CD4-positive, alpha-beta T cell (primary cell): ENCODE measurements at regions not wholly inside any gene's neighbourhood (a gene's known extent, or its start where the extent isn't known, plus 50 kb on each side); places are given as distances from the start of the nearest gene placed in this dataset.

Experiments used
- ATAC-seq: fragments of 200-7000 bp; cut with Tn5 transposase; one replicate; pipeline ENCODE4 v1.10.0; 2022; ENCODE audit warnings: mild to moderate bottlenecking; ENCODE audit not compliant: poor library complexity
- CTCF ChIA-PET: fragments of 350-600 bp; sonication (Branson Sonifier 250); formaldehyde crosslinking; loops from one replicate; lab custom pipeline; 2021; ENCODE audit warnings: antibody characterized with exemption, inconsistent platforms; lab: Charles Lee
- POLR2A ChIA-PET: fragments of 350-600 bp; sonication (Branson Sonifier 250); formaldehyde crosslinking; loops from one replicate; lab custom pipeline; 2021; ENCODE audit warnings: antibody characterized with exemption, inconsistent platforms; lab: Charles Lee
- DNase-seq, 14 experiments: peaks; one replicate each; pipeline ENCODE4 v3.0.0-alpha.2; 2013 to 2020; ENCODE audit warnings: mixed read lengths in 2 of 14
- H3K27ac ChIP-seq, 2 donors: one replicate each; pipeline versions ENCODE4 v1.5.1 to v1.7.0; 2013; ENCODE audit warnings: low read length in 2 of 2, low read depth in 1 of 2, mild to moderate bottlenecking in 1 of 2
- H3K27me3 ChIP-seq, 2 experiments: 1 replicate in 1 of 2; 2 replicates in 1 of 2; pipeline versions ENCODE4 v1.6.1 to v1.7.0; 2013; ENCODE audit warnings: low read length in 2 of 2, control low read depth in 1 of 2, mild to moderate bottlenecking in 1 of 2, moderate library complexity in 1 of 2; ENCODE audit not compliant: insufficient read depth in 2 of 2, control insufficient read depth in 1 of 2
- H3K36me3 ChIP-seq: one replicate; pipeline ENCODE4 v1.6.1; 2013; ENCODE audit warnings: low read length, control low read depth; ENCODE audit not compliant: insufficient read depth
- H3K4me1 ChIP-seq: one replicate; pipeline ENCODE4 v1.6.1; 2013; ENCODE audit warnings: low read length, control low read depth; ENCODE audit not compliant: insufficient read depth
- H3K4me3 ChIP-seq: one replicate; pipeline ENCODE4 v1.5.1; 2013; ENCODE audit warnings: mild to moderate bottlenecking, low read length, moderate library complexity
- H3K9me3 ChIP-seq, 2 experiments: 1 replicate in 1 of 2; 2 replicates in 1 of 2; pipeline versions ENCODE4 v1.6.1 to v1.7.0; 2013; ENCODE audit warnings: low read length in 2 of 2, mild to moderate bottlenecking in 2 of 2, control low read depth in 1 of 2, moderate library complexity in 1 of 2; ENCODE audit not compliant: control insufficient read depth in 1 of 2, insufficient read depth in 1 of 2
- H3K27ac Mint-ChIP-seq: one replicate; pipeline ENCODE4 v1.8.0; 2020; ENCODE audit warnings: mixed read lengths
- H3K27me3 Mint-ChIP-seq: one replicate; pipeline ENCODE4 v1.8.0; 2021; ENCODE audit warnings: mixed read lengths
- H3K36me3 Mint-ChIP-seq: one replicate; pipeline ENCODE4 v1.8.0; 2021; ENCODE audit warnings: low read depth, mixed read lengths
- H3K4me1 Mint-ChIP-seq: one replicate; pipeline ENCODE4 v1.8.0; 2021; ENCODE audit warnings: low read depth, mixed read lengths
- H3K4me3 Mint-ChIP-seq: one replicate; pipeline ENCODE4 v1.8.0; 2020; ENCODE audit warnings: mild to moderate bottlenecking, mixed read lengths
- H3K9me3 Mint-ChIP-seq: one replicate; pipeline ENCODE4 v1.8.0; 2020; ENCODE audit warnings: mixed read lengths
- intact Hi-C, 2 experiments: fragments of 100-400 bp; cut with DNase I in 1 of 2; cut with micrococcal nuclease in 1 of 2; formaldehyde crosslinking; loops; one replicate each; pipeline versions ENCODE4 v1.15.1 to v1.9.0; 2023 to 2025; cut with DNase I, micrococcal nuclease
- TF ChIP-seq, protein P1 (sequence below): fragments of 200-600 bp; IDR thresholded peaks from one replicate; pipeline ENCODE4 v1.8.0; 2022; ENCODE audit warnings: antibody characterized with exemption, mild to moderate bottlenecking

DNA sequence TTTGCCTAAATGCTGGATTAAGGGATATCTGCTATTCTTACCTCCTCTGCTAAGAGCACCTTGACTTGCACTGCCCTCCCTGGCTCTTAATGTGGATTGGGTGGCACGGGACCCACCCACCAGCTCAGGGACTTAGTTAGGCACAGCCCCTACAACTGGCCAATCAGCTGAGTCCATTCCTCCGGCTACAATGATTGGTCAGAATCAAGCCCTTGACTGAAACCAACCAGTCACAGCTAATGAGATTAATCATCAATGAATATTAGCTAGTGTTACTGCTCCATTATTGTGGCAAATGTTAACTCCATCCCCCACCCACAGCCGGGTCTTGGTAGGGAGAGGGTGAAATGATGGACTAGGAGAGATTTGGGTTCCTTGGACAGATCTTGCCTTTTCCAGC, 328.0 kb downstream of the MN1 start:
- intact Hi-C loops, result no loop called here
- no peak overlapping the region for H3K27ac ChIP-seq
- H3K27me3 ChIP-seq, result peaks cover 0 to 2% of the 10 kb centered on the region in 2 experiments
- ATAC-seq (no peak), DNase-seq (no peak)
- no peaks in the 10 kb centered on the region for H3K36me3 ChIP-seq
- H3K9me3 ChIP-seq, result peaks cover 0 to 4% of the 10 kb centered on the region in 2 experiments
- H3K27me3 Mint-ChIP-seq, result no peaks in the 10 kb centered on the region
- ChIA-PET CTCF (no interaction called here), POLR2A (no interaction called here)
- H3K4me1 Mint-ChIP-seq, result no peaks in the 10 kb centered on the region
- no peaks in the 10 kb centered on the region for H3K4me1 ChIP-seq
- TF ChIP-seq, protein P1, sequence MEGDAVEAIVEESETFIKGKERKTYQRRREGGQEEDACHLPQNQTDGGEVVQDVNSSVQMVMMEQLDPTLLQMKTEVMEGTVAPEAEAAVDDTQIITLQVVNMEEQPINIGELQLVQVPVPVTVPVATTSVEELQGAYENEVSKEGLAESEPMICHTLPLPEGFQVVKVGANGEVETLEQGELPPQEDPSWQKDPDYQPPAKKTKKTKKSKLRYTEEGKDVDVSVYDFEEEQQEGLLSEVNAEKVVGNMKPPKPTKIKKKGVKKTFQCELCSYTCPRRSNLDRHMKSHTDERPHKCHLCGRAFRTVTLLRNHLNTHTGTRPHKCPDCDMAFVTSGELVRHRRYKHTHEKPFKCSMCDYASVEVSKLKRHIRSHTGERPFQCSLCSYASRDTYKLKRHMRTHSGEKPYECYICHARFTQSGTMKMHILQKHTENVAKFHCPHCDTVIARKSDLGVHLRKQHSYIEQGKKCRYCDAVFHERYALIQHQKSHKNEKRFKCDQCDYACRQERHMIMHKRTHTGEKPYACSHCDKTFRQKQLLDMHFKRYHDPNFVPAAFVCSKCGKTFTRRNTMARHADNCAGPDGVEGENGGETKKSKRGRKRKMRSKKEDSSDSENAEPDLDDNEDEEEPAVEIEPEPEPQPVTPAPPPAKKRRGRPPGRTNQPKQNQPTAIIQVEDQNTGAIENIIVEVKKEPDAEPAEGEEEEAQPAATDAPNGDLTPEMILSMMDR, result no peak
- no peak overlapping the region for H3K4me3 ChIP-seq
- H3K27ac Mint-ChIP-seq, result no peak overlapping the region
- no peaks in the 10 kb centered on the region for H3K36me3 Mint-ChIP-seq
- no peak overlapping the region for H3K4me3 Mint-ChIP-seq
- no peaks in the 10 kb centered on the region for H3K9me3 Mint-ChIP-seq

DNA sequence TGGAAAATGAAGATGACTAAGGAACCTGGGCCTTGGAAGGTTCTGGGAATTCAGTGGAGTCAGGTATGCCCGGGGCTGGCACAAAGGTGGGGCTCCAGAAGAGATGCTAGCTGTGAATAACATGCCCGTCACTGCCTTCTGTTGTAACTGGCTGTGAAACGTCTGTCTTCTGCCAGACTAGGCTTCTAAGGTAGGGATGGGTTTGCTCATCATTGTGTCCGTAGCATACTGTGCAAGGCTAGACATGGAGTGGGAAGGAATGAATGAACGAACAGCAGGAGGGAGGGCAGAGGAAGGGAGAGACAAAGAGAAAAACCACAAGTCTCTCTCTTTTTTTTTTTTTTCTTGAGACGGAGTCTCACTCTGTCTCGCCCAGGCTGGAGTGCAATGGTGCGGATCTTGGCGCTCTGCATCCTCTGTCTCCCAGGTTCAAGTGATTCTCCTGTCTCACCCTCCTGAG, 327.4 kb downstream of the MN1 start:
- no peak overlapping the region for H3K27ac ChIP-seq
- ATAC-seq, result no peak
- TF ChIP-seq, protein P1, result no peak

DNA sequence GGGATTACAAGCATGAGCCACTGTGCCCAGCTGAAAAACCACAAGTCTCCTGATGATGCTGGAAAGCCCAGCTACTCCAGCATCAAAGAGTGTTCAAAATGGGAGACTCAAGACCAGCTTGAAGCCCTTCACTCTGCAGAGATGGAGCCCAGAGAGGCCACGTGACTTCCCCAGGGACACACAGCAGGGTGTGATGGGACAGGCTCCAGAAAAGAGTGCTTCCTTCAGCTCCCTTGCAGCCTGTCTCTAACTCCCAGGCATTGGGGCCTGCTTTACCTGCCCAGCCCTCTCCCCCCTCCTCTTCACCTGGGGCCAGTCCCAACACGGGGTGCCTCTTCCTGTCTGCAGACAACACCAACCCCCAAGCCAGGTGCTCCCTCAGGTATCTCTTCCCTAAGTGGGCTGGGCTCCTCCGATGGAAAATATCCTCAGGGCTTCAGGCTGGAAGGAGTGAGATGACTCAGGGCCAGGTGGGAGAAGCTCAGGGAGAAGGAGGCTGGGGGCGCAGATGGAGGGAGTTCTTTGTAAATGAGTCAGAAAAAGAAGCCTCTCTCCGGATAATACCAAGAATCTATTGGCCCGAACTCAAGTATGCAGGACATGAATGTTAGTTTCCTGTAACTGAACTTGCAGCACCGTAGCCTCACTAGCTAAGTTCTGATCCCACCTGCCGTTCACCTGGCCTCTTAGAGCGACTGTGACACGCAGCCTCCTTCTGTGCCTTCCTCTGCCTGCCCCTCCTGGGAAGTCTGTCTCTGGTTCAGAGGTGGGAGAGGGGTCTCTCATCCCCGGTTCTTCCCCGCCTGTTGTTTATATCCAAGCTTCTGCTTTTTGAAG, 326.6 kb downstream of the MN1 start:
- H3K36me3 ChIP-seq, result no peaks in the 10 kb centered on the region
- H3K4me3 ChIP-seq, result no peak overlapping the region
- no peaks in the 10 kb centered on the region for H3K9me3 Mint-ChIP-seq
- H3K27ac ChIP-seq, result no peak overlapping the region
- TF ChIP-seq, protein P1, result no peak
- no peaks in the 10 kb centered on the region for H3K27me3 ChIP-seq
- H3K36me3 Mint-ChIP-seq, result no peaks in the 10 kb centered on the region
- H3K9me3 ChIP-seq, result peaks cover 0 to 3% of the 10 kb centered on the region in 2 experiments
- no peak for DNase-seq
- no peak overlapping the region for H3K4me3 Mint-ChIP-seq
- intact Hi-C loops, result no loop called here
- no peaks in the 10 kb centered on the region for H3K27me3 Mint-ChIP-seq
- ATAC-seq, result no peak
- H3K27ac Mint-ChIP-seq, result no peak overlapping the region
- no peaks in the 10 kb centered on the region for H3K4me1 Mint-ChIP-seq
- ChIA-PET POLR2A (no interaction called here), CTCF (no interaction called here)
- H3K4me1 ChIP-seq, result no peaks in the 10 kb centered on the region

More for the DNA sequence above, 327.4 kb downstream of the MN1 start:
- Mint-ChIP-seq H3K4me3 (no peak overlapping the region), H3K27me3 (no peaks in the 10 kb centered on the region), H3K27ac (no peak overlapping the region), H3K4me1 (no peaks in the 10 kb centered on the region), H3K9me3 (no peaks in the 10 kb centered on the region), H3K36me3 (no peaks in the 10 kb centered on the region)
- Histone ChIP-seq H3K36me3 (no peaks in the 10 kb centered on the region), H3K4me1 (no peaks in the 10 kb centered on the region), H3K4me3 (no peak overlapping the region), H3K27me3 (no peaks in the 10 kb centered on the region), H3K9me3 (peaks cover 0 to 4% of the 10 kb centered on the region in 2 experiments)
- intact Hi-C loops, result no loop called here
- ChIA-PET POLR2A (no interaction called here), CTCF (no interaction called here)
- no peak for DNase-seq
